ENCODE measurements at regions not wholly inside any gene's neighbourhood (a gene's known extent, or its start where the extent isn't known, plus 50 kb on each side); places are given as distances from the start of the nearest gene placed in this dataset.
"Not testable (repeated sequence)": the region's sequence is repeated elsewhere in the genome, so short reads cannot be mapped to it uniquely, and the experiment has no call there.

GRCh38 chr7:69430384-69431021 lies 167.8 kb upstream of the AUTS2 start:
- no peaks in the 10 kb centered on the region for H3K79me2 ChIP-seq (ENCODE audit: low read length)
- H3K27ac ChIP-seq (ENCODE audit: low read length): no peak overlapping the region
- H4K20me1 ChIP-seq (ENCODE audit: low read length): no peaks in the 10 kb centered on the region
- BruUV-seq (replicated peaks): no TSS peak
- H3K4me3 ChIP-seq (ENCODE audit: low read length): no peak overlapping the region
- no peak overlapping the region for H3K9ac ChIP-seq (ENCODE audit: low read length)
- no peaks in the 10 kb centered on the region for H3K36me3 ChIP-seq (ENCODE audit: low read depth, low read length)
- no peaks in the 10 kb centered on the region for H3K4me1 ChIP-seq (ENCODE audit: insufficient read depth, low read length)
- DNase-seq (no peak), ATAC-seq (no peak)
- no peaks in the 10 kb centered on the region for H3F3A ChIP-seq (ENCODE audit: low read length, unreplicated experiment)
- CTCF ChIA-PET: no interaction called here
- no peaks in the 10 kb centered on the region for H3K9me3 ChIP-seq (ENCODE audit: low read length)
- H3K27me3 ChIP-seq (ENCODE audit: low read length): no peaks in the 10 kb centered on the region
- H3K9me2 ChIP-seq (replicated peaks; ENCODE audit: low read length): no peaks in the 10 kb centered on the region
- POLR2A ChIA-PET (ENCODE audit: unreplicated experiment): no interaction called here
- H3K4me2 ChIP-seq (ENCODE audit: low read length): no peak overlapping the region
- intact Hi-C loops (cut with micrococcal nuclease): no loop called here
- TF ChIP-seq EZH2 (IDR thresholded peaks at IDR 0.05; ENCODE audit: low read length, unreplicated experiment) (no peak), EZH2phosphoT487 (IDR thresholded peaks at IDR 0.05; ENCODE audit: borderline replicate concordance, low read length) (no peak)
- TF ChIP-seq, protein P1, sequence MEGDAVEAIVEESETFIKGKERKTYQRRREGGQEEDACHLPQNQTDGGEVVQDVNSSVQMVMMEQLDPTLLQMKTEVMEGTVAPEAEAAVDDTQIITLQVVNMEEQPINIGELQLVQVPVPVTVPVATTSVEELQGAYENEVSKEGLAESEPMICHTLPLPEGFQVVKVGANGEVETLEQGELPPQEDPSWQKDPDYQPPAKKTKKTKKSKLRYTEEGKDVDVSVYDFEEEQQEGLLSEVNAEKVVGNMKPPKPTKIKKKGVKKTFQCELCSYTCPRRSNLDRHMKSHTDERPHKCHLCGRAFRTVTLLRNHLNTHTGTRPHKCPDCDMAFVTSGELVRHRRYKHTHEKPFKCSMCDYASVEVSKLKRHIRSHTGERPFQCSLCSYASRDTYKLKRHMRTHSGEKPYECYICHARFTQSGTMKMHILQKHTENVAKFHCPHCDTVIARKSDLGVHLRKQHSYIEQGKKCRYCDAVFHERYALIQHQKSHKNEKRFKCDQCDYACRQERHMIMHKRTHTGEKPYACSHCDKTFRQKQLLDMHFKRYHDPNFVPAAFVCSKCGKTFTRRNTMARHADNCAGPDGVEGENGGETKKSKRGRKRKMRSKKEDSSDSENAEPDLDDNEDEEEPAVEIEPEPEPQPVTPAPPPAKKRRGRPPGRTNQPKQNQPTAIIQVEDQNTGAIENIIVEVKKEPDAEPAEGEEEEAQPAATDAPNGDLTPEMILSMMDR (conservative IDR thresholded peaks at IDR 0.05; ENCODE audit: low read depth, low read length): no peak
- no peak overlapping the region for H2AFZ ChIP-seq (ENCODE audit: low read length)

- Histone ChIP-seq H3K4me3 (ENCODE audit: low read length) (no peak overlapping the region), H3K36me3 (ENCODE audit: low read depth, low read length) (no peaks in the 10 kb centered on the region), H3F3A (ENCODE audit: low read length, unreplicated experiment) (no peaks in the 10 kb centered on the region), H3K9me3 (ENCODE audit: low read length) (no peaks in the 10 kb centered on the region), H3K9ac (ENCODE audit: low read length) (no peak overlapping the region), H3K27me3 (ENCODE audit: low read length) (no peaks in the 10 kb centered on the region), H3K79me2 (ENCODE audit: low read length) (no peaks in the 10 kb centered on the region), H3K4me1 (ENCODE audit: insufficient read depth, low read length) (no peaks in the 10 kb centered on the region), H4K20me1 (ENCODE audit: low read length) (no peaks in the 10 kb centered on the region), H3K4me2 (ENCODE audit: low read length) (no peak overlapping the region), H3K9me2 (replicated peaks; ENCODE audit: low read length) (no peaks in the 10 kb centered on the region), H3K27ac (ENCODE audit: low read length) (no peak overlapping the region), H2AFZ (ENCODE audit: low read length) (no peak overlapping the region)
- ChIA-PET CTCF (no interaction called here), POLR2A (ENCODE audit: unreplicated experiment) (no interaction called here)
- TF ChIP-seq EZH2 (IDR thresholded peaks at IDR 0.05; ENCODE audit: low read length, unreplicated experiment): no peak
- TF ChIP-seq EZH2phosphoT487 (IDR thresholded peaks at IDR 0.05; ENCODE audit: borderline replicate concordance, low read length): no peak
- TF ChIP-seq, protein P1 (conservative IDR thresholded peaks at IDR 0.05; ENCODE audit: low read depth, low read length): no peak
- intact Hi-C loops (cut with micrococcal nuclease): no loop called here
- ATAC-seq (no peak), DNase-seq (no peak)
- BruUV-seq (replicated peaks): no TSS peak
Measured at GRCh38 chr7:69431626-69432025, 166.6 kb upstream of the AUTS2 start.

- H3K79me2 ChIP-seq (ENCODE audit: low read length); DNase-seq; intact Hi-C loops (cut with micrococcal nuclease); POLR2A ChIA-PET (ENCODE audit: unreplicated experiment); BruUV-seq (replicated peaks); H3K9ac ChIP-seq (ENCODE audit: low read length); H3K4me3 ChIP-seq (ENCODE audit: low read length); H3K27ac ChIP-seq (ENCODE audit: low read length); H3K4me1 ChIP-seq (ENCODE audit: insufficient read depth, low read length); H2AFZ ChIP-seq (ENCODE audit: low read length); ATAC-seq; H4K20me1 ChIP-seq (ENCODE audit: low read length); H3K4me2 ChIP-seq (ENCODE audit: low read length); H3F3A ChIP-seq (ENCODE audit: low read length, unreplicated experiment); H3K27me3 ChIP-seq (ENCODE audit: low read length); H3K9me3 ChIP-seq (ENCODE audit: low read length); H3K36me3 ChIP-seq (ENCODE audit: low read depth, low read length); H3K9me2 ChIP-seq (replicated peaks; ENCODE audit: low read length); CTCF ChIA-PET: not testable (repeated sequence)
Measured at GRCh38 chr7:69432276-69432675, 166.0 kb upstream of the AUTS2 start.
